Heart left ventricle (tissue), 13 donors: ENCODE measurements at regions not wholly inside any gene's neighbourhood (a gene's known extent, or its start where the extent isn't known, plus 50 kb on each side); places are given as distances from the start of the nearest gene placed in this dataset.

Source experiments
- CTCF ChIP-seq, 12 donors: fragments of 200-600 bp; sonication (generic) in 4 of 12; IDR thresholded peaks; one replicate each; pipeline versions ENCODE4 v1.5.0 to v1.8.0; 2018 to 2022; ENCODE audit warnings: antibody characterized with exemption in 12 of 12, mild to moderate bottlenecking in 5 of 12
- POLR2A ChIP-seq, 2 donors: fragments of 450-650 bp; IDR thresholded peaks; one replicate each; pipeline ENCODE4 v1.6.1; 2017; ENCODE audit warnings: antibody characterized with exemption in 2 of 2, mild to moderate bottlenecking in 2 of 2, moderate library complexity in 2 of 2
- donor health status: ischemic (EF 13 %, LVEDD 7.1; RV severe dilation, severe dysfunction).
- donor health status: DM: no; HTN: yes; CAD: no.
- donor health status: DM: no; HTN: no; CAD: no.
- donor health status: ischemic (EF 25% LVEDD 6.9; RV normal size, moderate dysfunction).
- donor health status: ischemic (EF 25% LVEDD 5.7; RV mildly dilated, moderate dysfunction).
- donor health status: ischemic (EF 35%, LVEDD 5.7; RV mildly dilated, moderate dysfunction).
- donor health status: nonischemic (EF 11% LVEDD 7.7; RV severe dilation, severe dysfunction).
- donor health status: DM: yes; HTN: yes; CAD: no.
- donor health status: PGD.
- donor health status: ischemic (EF 29% LVEDD 5.4; RV normal size, mild dysfunction).
- donor health status: nonischemic (EF 23%, LVEDD 6.1; RV moderate dilation, normal function).

DNA sequence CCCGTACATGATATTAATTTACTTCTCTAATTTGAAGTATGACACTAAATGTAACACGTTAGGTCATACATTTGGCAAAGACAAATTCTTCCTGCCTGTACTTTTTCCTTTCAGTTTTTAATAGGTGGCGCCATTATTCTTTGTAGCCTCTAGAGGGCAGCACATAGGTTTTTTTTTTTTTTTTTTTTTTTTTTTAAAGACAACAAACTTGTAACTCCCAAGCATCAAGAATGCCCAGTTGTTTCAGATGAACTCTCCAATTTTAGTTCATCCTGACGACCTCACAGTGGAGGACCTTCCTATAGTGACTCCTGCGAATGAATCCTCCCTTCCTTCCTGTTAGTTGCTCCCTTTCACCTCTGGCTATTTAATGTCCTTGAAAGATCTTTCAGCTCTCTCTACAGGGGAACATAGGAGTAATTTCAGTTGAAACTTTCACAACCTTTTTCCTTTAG, 139.3 kb upstream of the HDAC9 start:
- peak; percentile 61 to 83 (median 74) for TF ChIP-seq CTCF (IDR thresholded peaks at IDR 0.05)
- no peak for TF ChIP-seq POLR2A (IDR thresholded peaks at IDR 0.05)
